Midbrain (tissue), 1 donor: ENCODE measurements at regions not wholly inside any gene's neighbourhood (a gene's known extent, or its start where the extent isn't known, plus 50 kb on each side); places are given as distances from the start of the nearest gene placed in this dataset.

Experiments used
- DNase-seq: peaks from one replicate; lab custom pipeline; 2025; lab: John Stamatoyannopoulos, UW

DNA sequence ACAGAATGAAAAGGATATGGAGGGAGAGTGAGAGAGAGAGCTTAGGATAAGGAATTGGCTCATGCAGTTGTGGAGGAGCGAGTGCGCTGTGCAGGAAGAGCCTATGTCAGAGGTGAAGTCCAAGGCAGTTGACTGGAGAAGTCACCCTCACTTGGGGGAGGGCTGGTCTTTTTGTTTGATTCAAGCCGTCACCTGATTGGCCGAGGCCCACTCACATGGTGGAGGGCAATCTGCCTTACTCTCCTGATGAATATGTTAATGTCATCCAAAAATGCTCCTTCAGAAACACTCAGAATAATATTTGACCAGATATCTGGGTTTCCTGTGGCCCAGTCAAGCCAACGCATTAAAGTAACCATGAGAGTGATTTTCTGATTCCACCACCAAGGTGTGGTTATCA is 131.7 kb downstream of the KATNIP start:
- DNase-seq, result no peak

DNA sequence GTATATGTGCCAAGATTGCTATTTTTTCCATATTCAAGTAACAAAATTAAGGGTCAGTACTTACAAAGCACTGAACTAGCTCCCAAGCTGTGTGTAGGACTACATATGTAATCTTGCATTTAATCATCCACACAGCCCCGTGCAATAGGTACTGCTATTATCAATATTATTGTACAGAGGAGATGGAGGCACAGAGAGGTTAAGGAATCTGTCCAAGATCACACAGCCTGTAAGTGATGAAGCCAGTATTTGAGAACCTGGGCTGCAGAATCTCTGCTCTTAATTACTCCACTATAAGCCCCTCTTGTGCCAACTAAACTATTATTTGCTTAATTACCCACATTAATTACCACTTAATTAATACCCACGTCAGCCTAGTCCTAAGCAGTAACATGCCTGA is 134.1 kb downstream of the KATNIP start:
- DNase-seq, result no peak

DNA sequence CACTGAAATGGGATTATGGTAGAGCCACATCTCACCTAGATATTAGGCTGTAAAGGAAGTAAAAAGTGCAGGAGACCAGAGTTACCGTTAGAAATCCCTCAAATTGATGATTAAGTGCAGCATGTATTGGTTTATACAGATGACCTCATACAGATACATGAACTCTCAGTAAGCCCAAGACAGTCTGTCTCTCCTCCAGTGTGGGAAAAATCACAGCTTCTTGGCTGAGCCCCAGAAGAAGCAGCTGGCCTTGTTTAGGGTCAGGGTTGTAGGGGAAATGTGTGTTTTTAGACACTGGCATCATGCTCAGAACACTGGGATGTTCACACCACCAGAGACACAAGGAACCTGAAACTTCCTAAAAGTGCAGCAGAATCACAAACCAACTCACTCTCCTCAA is 135.9 kb downstream of the KATNIP start:
- DNase-seq, result no peak

DNA sequence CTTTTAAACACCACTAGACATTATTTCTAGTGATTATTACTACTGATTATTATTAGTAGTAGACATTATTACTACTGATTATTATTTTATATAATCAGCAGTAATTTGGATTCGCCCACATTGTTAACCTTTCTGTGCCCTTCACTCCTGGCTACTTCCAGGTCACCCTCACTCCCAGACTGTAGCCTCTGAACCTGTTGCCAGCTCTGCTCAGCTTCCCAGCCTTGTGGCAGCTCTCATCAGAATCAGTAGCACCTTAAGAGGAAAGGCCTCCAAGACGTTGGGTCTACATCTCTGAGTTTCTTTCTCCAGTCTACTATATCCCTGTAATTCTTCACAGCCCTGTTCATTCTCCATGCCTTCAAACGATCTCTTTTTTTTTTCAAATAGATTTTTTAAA is 137.0 kb downstream of the KATNIP start:
- DNase-seq, result no peak

DNA sequence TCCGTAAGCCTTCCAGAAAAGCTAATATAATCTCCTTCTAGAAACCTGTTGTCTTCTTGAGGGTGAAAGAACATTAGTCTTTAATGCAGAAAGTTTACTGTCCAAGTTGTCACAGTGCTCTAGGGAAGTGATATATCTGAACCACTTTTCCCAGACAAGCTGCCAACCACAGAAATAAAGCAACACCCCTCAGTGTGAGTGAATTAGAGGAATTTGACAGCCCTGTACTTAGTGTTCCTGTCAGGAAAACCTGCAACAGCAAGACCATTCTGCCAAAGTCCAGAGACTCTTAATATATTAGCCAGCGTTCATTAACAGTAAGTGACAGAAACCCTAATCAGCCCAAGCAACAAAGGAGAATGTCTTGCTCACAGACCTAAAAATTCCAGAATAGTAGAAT is 137.7 kb downstream of the KATNIP start:
- DNase-seq, result no peak

DNA sequence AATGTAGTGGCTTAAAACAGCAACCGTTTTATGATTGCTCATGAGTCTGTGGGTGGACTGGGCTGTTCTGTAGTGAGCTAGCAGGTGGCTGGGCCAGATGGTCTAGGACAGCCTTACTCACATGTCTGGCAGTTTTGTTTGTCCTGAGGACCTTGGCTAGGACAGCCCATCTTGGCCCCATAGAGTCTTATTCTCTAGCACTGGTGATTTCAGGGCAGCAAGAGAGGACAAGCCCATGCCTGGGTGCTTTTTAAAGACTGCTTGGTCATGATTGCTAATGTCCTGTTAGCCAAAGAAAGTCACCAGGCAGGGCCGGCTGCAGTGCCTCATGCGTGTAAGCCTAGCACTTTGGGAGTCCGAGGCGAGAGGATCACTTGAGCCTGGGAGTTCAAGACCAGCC is 139.8 kb downstream of the KATNIP start:
- DNase-seq, result no peak

DNA sequence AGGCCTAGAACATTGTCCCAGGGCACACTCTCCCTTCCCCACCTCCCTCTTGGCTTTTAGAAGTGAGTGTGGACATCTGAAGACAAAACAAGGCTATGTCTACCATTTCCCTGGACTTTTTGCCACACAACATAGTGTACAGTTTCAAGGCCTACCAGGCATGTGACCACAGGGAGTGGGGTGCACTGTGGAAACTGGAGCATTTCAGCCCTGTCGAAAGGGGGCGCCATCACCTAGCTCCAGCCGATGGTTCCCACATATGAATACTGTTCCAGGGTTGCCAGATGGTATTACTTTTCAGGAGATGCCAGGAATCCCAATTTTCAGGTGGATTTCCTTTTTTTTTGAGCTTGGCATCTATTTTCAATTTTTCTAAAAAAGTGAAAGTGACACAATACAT is 140.7 kb downstream of the KATNIP start:
- peak; percentile 55 for DNase-seq

DNA sequence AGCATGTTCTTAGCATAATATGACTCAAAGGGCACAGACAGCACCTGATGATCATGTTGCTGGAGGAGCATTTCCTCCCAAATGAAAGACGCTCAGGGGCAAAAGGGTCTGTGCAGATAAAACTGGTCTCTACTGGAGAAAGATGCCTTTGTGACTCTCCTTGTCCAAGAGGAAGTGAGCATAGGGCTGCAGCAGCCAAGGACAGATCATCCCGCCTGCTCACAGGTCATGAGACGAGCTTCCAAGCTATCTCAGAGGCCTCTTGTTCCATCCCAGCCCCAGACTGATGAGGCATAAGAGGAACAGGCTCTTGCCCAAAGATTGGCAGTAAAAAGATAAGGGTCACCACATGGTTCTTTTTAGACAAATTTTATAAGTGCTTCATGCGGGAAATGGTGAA is 141.8 kb downstream of the KATNIP start:
- DNase-seq, result no peak

DNA sequence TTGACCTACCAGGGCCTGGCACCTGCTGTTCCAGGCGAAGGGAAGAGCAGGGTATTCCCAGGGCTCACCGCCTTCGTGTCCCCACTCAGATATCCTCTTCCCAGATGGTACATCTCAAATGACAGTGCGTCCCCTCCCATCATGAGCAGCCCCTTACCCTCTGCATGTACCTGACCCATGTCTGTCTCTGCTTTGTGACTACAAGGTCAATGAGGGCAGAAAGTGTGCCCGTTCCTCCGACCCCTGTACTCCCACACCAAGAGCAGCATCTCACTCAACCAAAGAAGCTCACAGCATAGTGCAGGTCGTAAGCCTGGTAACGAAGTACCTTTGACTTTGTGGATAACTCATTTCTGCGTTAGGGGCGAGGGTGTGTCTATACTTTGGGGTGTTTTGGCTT is 142.6 kb downstream of the KATNIP start:
- DNase-seq, result no peak

DNA sequence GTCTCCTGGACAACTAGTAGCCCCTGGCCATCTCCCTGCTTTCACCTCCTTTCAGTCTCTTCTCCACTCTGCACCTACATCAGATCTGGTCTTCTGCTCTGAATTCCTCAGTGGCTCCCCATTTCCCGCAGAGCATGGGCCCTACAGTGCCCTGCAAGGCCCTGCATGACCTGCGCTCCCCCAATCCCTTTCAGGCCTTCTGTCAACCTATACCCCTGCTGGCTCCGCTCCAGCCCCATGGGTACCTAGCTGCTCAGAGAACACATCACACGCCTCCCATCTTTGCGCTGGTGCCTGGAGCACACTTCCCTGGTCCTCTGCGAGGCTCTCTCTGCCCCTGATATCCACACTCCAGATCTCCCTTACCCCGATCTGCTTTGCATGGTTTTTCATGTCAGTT is 145.2 kb downstream of the KATNIP start:
- DNase-seq, result no peak

DNA sequence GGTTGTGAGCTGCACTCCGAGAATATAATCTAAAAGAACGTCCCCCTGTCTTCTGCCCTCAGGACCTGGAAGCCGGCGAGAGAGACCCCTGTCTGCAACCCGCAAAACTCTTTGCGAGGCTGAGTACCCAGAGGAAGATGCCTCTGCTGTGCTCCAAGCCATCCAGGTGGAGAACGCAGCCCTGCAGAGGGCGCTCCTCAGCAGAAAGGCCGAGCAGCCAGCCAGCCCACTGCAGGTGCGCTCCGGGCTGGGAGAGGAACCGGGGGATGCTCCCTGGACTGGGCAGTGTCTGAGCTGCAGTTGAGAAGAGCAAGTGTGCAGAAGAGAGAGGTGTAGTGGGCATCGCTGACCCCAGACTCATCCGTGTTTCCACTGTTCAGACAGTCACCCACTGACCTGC is 148.3 kb downstream of the KATNIP start:
- no peak for DNase-seq

DNA sequence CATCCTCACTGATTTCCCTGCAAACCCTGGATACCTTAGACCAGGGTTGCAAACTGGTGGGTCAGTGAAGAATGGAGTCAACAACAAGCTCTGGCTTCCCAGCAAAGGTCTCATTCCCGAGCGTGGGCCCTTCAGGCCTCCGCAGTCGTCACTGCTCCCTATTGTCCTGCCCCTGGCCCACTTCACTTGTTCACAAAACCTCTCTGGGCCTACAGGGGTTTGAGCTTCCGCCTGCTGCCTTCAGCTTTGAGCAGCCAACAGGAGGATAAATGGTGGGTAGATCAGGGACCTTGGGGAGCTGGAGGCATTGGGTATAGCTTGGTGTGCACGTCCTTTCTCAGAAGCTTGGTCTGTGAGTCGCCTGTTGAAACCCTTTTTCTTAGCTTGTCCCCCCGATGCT is 148.8 kb downstream of the KATNIP start:
- no peak for DNase-seq

DNA sequence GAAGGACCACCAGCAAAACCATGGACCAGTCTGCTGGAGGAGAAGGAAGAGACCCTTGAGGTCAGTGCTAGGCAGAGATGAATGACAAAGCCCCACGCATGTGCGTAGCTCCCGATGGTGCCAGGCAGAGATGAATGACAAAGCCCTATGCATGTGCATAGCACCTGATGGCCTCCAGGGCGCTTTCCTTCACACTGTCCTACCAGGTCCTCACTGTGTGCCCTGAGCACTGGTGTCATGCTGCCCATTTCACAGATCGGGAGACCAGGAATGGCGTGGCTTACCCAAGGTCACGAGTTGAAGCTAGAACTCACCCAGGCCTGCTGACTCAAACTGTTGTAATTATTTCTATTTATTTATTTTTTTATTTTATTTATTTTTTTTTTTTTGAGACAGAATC is 149.6 kb downstream of the KATNIP start:
- DNase-seq, result no peak

DNA sequence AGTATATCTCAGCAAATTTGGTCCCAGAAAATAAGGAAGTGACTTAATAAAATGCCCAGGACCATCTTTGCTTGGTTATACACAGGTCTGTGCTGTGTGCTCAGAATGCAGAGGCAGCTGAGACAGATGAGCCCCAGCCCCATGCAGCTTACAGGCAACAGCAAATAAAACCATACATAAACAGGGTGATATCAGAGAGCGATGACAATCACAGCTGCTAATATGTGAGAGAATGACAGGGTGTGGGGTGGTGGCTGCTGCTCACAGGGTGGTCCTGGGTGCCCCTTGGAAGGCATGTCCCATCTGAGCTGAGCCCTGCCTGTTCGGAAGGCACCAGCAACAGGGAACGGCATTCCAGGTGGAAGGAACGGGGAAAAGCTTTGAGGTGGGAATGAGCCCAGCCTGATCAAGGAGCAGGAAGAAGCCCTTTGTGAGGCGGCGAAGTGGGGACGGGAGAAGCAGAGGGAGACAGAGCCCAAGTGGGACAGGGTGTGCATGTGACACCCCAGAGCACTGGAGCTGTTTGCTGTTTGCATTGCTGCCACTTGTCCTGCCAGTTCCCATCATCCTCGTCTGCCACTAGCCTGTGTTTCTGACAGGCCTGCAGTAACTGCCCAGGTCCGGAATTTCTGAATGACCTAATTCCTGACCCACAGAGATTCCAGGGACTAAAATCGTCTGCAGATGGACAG is 150.5 kb downstream of the KATNIP start:
- no peak for DNase-seq

DNA sequence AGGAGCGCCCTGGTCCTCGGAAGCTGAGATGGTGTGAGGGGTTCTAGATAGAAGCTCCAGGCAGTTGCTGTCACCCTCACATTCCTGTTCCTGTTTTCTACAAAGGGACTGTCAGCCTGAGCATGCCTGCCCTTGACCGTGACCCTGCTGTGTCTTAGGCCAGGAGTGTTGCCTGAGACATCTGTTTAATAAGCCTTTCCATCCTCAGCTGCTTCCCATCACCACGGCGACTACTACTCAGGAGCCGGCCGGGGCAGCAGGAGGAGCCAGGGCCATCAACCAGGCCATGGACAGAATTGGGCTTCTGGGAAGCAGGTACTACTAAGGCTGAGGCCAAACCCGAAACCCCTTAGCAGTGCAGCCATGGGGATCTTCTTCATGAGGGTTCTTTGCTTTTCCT is 151.4 kb downstream of the KATNIP start:
- no peak for DNase-seq

DNA sequence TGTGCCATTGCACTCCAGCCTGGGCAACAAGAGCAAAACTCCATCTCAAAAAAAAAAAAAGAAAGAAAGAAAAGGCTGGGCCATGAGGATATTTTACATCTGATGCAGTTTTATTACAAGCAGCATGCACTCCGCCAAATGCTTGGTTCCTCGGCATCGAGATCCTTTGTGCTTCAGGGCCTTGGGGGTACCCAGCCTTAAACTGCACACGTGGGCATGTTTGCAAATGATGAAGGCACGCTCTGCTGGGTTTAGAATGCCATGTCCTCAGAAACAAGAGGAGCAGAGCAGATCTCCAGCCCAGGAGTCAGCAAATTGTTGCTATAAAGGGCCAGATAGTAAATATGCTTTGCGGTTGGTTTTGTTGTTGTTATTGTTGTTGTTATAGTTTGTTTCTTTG is 153.2 kb downstream of the KATNIP start:
- DNase-seq, result no peak

DNA sequence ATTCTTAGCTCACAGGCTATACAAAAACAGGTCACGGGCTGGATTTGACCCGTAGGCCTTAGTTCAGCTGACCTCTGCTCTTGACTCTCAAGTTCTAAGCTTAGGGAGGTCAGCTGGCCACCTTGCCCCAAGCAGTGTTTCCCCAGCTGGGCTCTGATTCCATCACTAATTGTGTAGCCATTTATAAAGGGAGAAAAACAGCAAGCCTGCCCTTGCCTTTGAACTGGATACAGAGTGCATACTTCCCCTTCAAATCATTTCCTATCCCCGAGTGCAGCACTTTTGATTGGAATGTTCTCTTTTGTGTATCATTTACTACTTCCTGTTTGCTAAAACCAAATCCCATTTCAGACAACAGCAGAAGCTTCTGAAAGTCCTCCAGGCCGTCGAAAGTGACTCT is 153.6 kb downstream of the KATNIP start:
- DNase-seq, result no peak

DNA sequence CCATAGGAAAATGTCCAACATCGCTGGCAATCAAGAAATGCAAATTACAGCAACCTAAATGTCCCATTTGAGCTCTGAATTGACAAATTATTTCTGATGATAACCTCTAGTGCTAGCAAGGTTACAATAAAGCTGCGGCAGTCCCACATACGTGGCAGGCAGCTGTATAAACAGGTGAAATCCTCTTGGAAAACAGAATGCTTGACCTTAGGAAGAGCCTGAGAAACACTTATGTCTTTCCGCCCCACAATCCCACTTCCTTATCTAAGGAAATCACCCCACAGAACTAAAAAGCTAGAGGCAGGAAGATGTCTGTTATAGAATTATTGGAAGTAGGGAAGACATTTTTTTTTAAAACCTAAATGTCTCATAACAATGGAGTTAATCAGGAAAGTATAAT is 154.3 kb downstream of the KATNIP start:
- no peak for DNase-seq

DNA sequence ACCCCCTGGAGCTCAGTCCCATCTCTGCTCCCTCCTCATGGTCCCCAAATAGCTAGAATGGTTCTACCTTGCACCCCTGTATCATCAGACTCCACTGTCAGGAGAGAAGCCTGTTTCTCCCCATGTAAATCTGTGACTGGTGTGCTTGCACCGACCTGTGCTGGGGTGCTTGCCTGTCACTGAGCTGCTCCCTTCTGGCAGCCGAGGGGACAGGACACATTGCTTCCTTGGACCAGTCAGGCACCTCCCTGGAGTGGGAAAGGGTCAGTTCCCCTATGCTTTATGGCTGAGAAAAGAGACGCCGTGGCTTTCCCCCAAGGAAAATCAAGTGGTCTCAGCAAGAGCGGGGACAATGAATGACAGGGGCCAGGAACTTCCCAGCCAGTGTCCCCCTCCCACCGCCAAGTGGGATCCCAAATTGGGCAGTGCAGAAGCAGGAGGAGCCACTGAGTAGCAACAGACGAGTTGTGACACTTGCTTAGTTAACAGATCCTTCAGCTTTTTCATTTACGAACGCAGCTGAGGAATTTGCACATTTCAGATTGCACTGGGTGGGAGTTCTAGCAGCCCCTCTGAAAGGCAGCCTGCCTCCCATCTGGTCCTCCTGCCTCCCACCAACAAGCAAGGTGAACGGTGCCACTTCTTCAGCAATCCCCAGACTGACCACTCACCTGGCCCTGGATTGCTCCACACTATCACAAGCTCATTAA is 156.4 kb downstream of the KATNIP start:
- no peak for DNase-seq

DNA sequence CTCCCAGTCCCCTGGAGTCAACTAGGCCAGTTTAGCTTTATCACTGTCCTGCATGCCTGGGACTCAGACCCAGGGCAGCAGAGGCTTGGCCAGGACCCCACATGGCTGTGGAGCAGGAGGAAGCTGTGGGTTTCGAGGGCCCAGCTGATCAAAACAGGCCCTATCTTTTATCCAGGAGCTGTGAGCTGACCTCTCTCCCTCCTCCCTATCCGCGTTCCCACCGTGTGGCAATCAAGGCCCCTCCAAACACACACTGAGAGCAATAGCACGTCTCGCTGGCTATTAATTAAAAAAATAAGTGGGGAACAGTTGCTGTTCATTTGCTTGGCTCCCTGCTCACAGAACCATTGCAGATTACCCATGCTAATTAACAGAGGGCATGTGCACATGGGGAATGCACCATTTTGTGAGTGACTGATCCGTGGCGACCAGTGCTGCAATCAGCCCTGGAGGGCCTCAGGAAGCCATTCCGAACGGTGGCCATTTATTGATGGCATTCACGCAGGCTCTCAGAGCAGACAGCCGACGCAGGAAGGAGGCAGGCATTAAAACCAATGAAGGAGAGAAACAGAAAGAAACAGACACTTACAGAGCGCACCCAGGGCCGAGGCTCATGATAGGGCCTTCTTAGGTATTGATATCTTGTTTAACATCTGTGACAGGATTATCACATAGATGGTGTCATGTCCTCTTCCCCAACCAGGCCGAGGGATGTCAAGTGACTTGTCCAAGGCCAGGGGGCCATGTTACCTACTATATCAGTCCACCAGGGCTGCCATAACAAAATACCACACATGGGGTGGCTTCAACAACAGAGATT is 157.1 kb downstream of the KATNIP start:
- no peak for DNase-seq

DNA sequence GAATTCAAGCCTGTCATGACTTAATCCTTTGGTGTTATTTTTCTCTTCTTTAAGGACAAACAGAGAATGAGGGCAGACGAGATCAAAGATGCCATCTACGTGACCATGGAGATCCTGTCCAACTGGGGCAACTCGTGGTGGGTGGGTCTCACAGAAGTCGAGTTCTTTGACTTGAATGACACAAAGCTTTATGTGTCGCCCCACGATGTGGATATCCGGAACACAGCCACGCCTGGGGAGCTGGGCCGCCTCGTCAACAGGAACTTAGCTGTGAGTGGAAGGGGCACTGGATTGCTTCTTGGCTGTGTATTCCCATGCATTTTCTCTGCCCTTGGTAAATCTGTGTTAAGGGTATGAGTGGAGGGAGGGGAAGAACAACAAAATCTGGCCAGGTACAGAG is 158.7 kb downstream of the KATNIP start:
- no peak for DNase-seq

DNA sequence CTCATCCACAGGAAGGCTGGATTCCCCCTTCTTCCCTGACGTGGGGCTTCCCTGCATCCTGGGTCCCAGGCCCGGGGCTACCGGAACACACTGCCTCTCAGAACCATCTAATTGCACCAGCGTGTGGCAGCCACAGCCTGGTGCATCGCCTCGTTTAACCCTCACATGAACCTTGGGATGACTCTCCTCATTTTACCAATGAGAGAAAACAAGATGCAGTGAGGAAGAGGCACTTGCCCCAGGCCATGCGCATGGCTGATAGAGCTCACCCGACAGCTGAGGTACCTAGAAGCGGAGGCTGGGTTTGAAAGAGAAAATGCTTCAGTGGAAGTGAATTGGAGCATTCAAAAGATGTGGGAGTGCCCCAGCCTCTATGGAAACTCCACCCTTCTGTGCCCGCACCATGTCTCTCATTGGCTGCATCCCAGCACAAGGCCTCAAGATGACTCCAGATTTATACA is 162.3 kb downstream of the KATNIP start:
- peak; percentile 70 for DNase-seq

DNA sequence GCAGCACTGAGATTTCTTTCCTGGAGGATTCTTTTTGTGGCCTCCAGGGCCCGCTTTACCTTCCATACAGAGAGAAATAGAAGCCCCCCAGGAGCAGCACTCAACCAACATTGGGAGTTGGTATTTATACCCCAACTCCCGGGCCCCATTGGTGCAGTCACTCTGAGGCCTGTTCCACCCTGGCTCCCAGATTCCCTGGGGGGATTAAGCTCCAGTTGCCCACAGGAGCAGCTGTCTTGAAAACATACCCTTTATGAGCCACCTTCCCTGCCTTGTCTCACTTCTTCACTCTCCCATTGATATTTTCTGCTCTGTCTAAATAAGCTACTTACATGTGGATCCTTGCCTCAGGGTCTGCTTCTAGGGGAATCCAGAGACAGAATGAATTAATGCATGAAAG is 167.8 kb downstream of the KATNIP start:
- no peak for DNase-seq
